PC-9 (cell line): ENCODE measurements at regions not wholly inside any gene's neighbourhood (a gene's known extent, or its start where the extent isn't known, plus 50 kb on each side); places are given as distances from the start of the nearest gene placed in this dataset.

Experiments used
- BruUV-seq: library from RNA; stranded (reverse); fragments of 400-500 nt; replicated peaks from 2 replicates; lab custom pipeline; 2021; lab: Mats Ljungman, UMichigan
- CTCF ChIA-PET: fragments of 300-600 bp; sonication (Branson Sonifier 250); formaldehyde crosslinking; loops from one replicate; lab custom pipeline; 2022; ENCODE audit warnings: antibody characterized with exemption; lab: Charles Lee
- POLR2A ChIA-PET: fragments of 300-600 bp; sonication (Branson Sonifier 250); formaldehyde crosslinking; loops from one replicate; lab custom pipeline; 2022; ENCODE audit warnings: antibody characterized with exemption; ENCODE audit not compliant: unreplicated experiment; lab: Charles Lee
- DNase-seq, 2 experiments: peaks; one replicate each; pipeline versions ENCODE4 v3.0.0 to v3.0.0-alpha.2; 2015 to 2022; ENCODE audit warnings: mixed read lengths in 1 of 2
- H2AFZ ChIP-seq: fragments of 200-600 bp; sonication (generic); 2 replicates; pipeline ENCODE4 v1.8.1; 2017; ENCODE audit warnings: antibody characterized with exemption
- H3F3A ChIP-seq: fragments of 200-600 bp; sonication (generic); 2 replicates; pipeline ENCODE4 v1.8.1; 2017; ENCODE audit warnings: antibody characterized with exemption, mild to moderate bottlenecking, low read depth; ENCODE audit not compliant: insufficient read depth
- H3K27ac ChIP-seq: fragments of 200-600 bp; sonication (generic); 2 replicates; pipeline ENCODE4 v1.6.1; 2016; ENCODE audit warnings: mixed run types
- H3K27me3 ChIP-seq: fragments of 200-600 bp; sonication (generic); 2 replicates; pipeline ENCODE4 v1.6.1; 2016; ENCODE audit warnings: low read depth, mixed run types; ENCODE audit not compliant: insufficient read depth
- H3K36me3 ChIP-seq: fragments of 200-600 bp; sonication (generic); 2 replicates; pipeline ENCODE4 v1.6.1; 2016; ENCODE audit warnings: low read depth, mixed run types
- H3K4me1 ChIP-seq: fragments of 200-600 bp; sonication (generic); replicated peaks from 2 replicates; pipeline ENCODE4 v1.6.1; 2016; ENCODE audit warnings: mixed run types; ENCODE audit not compliant: insufficient read depth
- H3K4me2 ChIP-seq: fragments of 200-600 bp; sonication (generic); 2 replicates; pipeline ENCODE4 v1.6.1; 2017; ENCODE audit warnings: mixed run types
- H3K4me3 ChIP-seq: fragments of 200-600 bp; sonication (generic); 2 replicates; pipeline ENCODE4 v1.6.1; 2016; ENCODE audit warnings: mixed run types
- H3K79me2 ChIP-seq: fragments of 200-600 bp; sonication (generic); 2 replicates; pipeline ENCODE4 v1.6.1; 2017; ENCODE audit warnings: low read depth, mixed run types
- H3K9me2 ChIP-seq: fragments of 200-600 bp; sonication (generic); 2 replicates; pipeline ENCODE4 v1.8.1; 2017; ENCODE audit warnings: mild to moderate bottlenecking; ENCODE audit not compliant: insufficient read depth
- H3K9me3 ChIP-seq: fragments of 200-600 bp; sonication (generic); 2 replicates; pipeline ENCODE4 v1.8.1; 2016; ENCODE audit warnings: low read depth; ENCODE audit not compliant: insufficient read depth
- H4K20me1 ChIP-seq: fragments of 200-600 bp; sonication (generic); 2 replicates; pipeline ENCODE4 v1.8.1; 2017; ENCODE audit not compliant: insufficient read depth
- EZH2 ChIP-seq: fragments of 200-600 bp; sonication (generic); IDR thresholded peaks from 2 replicates; pipeline ENCODE4 v1.8.0; 2017; ENCODE audit warnings: antibody characterized with exemption, low read depth
- intact Hi-C: fragments of 100-400 bp; cut with micrococcal nuclease; formaldehyde crosslinking; loops from one replicate; pipeline ENCODE4 v1.10.0; 2022; ENCODE audit not compliant: unreplicated experiment
- TF ChIP-seq, protein P1 (sequence below): fragments of 200-600 bp; sonication (generic); conservative IDR thresholded peaks from 2 replicates; pipeline ENCODE4 v1.6.1; 2017; ENCODE audit warnings: mixed run types, antibody characterized with exemption, mild to moderate bottlenecking, moderate library complexity

DNA sequence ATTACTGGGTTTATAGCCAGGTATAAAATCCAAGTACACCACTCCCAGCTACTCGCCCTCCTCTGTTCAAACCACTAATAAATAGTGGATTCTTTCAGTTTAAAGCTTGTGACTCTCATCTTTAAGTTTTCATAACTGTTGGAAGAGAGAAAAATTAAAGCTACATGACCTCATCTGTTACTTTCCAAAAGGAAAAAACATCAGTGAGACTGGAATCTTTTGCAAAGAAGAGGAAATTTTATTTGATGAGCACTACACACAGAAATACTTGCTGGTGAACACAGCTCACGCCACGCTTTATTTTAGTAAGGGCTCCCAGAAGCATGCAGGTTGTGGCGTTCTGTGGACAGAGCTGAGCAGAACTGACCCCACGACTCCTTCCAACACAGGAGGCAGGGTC lies 527.0 kb upstream of the MGMT start:
- no peak overlapping the region for H3K27ac ChIP-seq
- H4K20me1 ChIP-seq = no peaks in the 10 kb centered on the region
- no peaks in the 10 kb centered on the region for H3F3A ChIP-seq
- H3K4me3 ChIP-seq = no peak overlapping the region
- no peak overlapping the region for H2AFZ ChIP-seq
- H3K36me3 ChIP-seq = no peaks in the 10 kb centered on the region
- BruUV-seq = no TSS peak
- CTCF ChIA-PET = no interaction called here
- H3K9me3 ChIP-seq = no peaks in the 10 kb centered on the region
- DNase-seq = no peak
- no peaks in the 10 kb centered on the region for H3K4me1 ChIP-seq
- H3K27me3 ChIP-seq = no peaks in the 10 kb centered on the region
- TF ChIP-seq, protein P1, sequence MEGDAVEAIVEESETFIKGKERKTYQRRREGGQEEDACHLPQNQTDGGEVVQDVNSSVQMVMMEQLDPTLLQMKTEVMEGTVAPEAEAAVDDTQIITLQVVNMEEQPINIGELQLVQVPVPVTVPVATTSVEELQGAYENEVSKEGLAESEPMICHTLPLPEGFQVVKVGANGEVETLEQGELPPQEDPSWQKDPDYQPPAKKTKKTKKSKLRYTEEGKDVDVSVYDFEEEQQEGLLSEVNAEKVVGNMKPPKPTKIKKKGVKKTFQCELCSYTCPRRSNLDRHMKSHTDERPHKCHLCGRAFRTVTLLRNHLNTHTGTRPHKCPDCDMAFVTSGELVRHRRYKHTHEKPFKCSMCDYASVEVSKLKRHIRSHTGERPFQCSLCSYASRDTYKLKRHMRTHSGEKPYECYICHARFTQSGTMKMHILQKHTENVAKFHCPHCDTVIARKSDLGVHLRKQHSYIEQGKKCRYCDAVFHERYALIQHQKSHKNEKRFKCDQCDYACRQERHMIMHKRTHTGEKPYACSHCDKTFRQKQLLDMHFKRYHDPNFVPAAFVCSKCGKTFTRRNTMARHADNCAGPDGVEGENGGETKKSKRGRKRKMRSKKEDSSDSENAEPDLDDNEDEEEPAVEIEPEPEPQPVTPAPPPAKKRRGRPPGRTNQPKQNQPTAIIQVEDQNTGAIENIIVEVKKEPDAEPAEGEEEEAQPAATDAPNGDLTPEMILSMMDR = no peak
- no peak for TF ChIP-seq EZH2
- no peak overlapping the region for H3K4me2 ChIP-seq
- intact Hi-C loops = no loop called here
- POLR2A ChIA-PET = no interaction called here
- no peaks in the 10 kb centered on the region for H3K9me2 ChIP-seq
- no peaks in the 10 kb centered on the region for H3K79me2 ChIP-seq

DNA sequence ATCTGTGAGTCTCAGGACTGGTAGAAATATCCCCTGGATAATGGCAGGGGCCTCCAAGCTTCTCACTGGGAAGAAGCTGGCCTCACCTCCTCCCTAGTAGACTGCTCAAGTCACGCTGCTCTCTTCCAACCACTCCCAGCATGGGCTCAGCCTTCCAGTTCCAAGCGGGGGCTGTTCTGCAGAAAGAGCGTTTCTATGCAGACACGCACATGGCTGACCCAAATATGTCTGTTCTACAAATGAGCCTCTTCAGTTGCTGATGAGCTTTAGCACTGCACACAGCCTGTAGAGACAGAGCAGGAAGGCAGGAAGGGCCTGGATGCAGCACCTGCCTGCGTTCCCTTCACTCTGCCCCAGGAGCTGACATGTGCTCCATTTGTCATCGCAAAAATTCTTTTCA lies 523.9 kb upstream of the MGMT start:
- Histone ChIP-seq H3K4me2 (no peak overlapping the region), H3K36me3 (no peaks in the 10 kb centered on the region), H3K27ac (no peak overlapping the region), H3K4me3 (no peak overlapping the region), H3K9me3 (no peaks in the 10 kb centered on the region), H3K9me2 (no peaks in the 10 kb centered on the region), H3K79me2 (no peaks in the 10 kb centered on the region), H2AFZ (no peak overlapping the region), H4K20me1 (no peaks in the 10 kb centered on the region), H3K4me1 (no peaks in the 10 kb centered on the region), H3K27me3 (no peaks in the 10 kb centered on the region), H3F3A (no peaks in the 10 kb centered on the region)
- DNase-seq = no peak
- intact Hi-C loops = no loop called here
- TF ChIP-seq, protein P1 = no peak
- TF ChIP-seq EZH2 = no peak
- ChIA-PET POLR2A (no interaction called here), CTCF (no interaction called here)
- BruUV-seq = no TSS peak

DNA sequence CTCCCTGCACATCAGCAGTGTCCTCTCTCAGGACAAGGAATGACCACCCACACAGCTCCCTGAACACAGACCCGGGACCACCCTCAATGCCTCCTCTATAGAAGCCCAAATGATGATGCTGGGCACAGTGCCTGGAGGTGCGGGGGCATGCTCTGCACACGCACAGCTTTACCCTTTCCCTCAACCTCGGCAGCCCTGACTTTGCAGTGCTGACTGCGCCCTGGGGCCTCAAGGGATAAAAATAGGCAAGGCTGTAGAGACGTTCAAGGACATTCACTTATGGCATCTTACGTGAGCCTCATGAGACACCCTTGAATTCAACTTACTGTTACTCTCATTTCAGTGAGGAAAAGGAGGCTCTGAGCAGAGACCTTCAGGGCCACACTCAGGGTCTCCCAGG lies 521.6 kb upstream of the MGMT start:
- BruUV-seq = no TSS peak
- no peaks in the 10 kb centered on the region for H3K9me2 ChIP-seq
- no peak overlapping the region for H2AFZ ChIP-seq
- no peaks in the 10 kb centered on the region for H4K20me1 ChIP-seq
- H3K4me2 ChIP-seq = no peak overlapping the region
- POLR2A ChIA-PET = no interaction called here
- no peak for DNase-seq
- intact Hi-C loops = no loop called here
- no peaks in the 10 kb centered on the region for H3K9me3 ChIP-seq
- no peak overlapping the region for H3K27ac ChIP-seq
- no peak overlapping the region for H3K4me3 ChIP-seq
- H3K27me3 ChIP-seq = no peaks in the 10 kb centered on the region
- H3K36me3 ChIP-seq = no peaks in the 10 kb centered on the region
- H3K4me1 ChIP-seq = no peaks in the 10 kb centered on the region
- no peaks in the 10 kb centered on the region for H3K79me2 ChIP-seq
- no peaks in the 10 kb centered on the region for H3F3A ChIP-seq
- CTCF ChIA-PET = no interaction called here
- TF ChIP-seq EZH2 = no peak
- TF ChIP-seq, protein P1 = no peak
